HCT116 (cell line): ENCODE measurements at regions not wholly inside any gene's neighbourhood (a gene's known extent, or its start where the extent isn't known, plus 50 kb on each side); places are given as distances from the start of the nearest gene placed in this dataset.

Experiments used
- ATAC-seq: fragments of 200-7000 bp; cut with Tn5 transposase; 2 replicates; pipeline ENCODE4 v1.9.1; 2020; ENCODE audit warnings: mild to moderate bottlenecking, moderate library complexity
- BruUV-seq: library from RNA; stranded (reverse); fragments of 400-500 nt; replicated peaks from 2 replicates; lab custom pipeline; 2021; lab: Mats Ljungman, UMichigan
- CTCF ChIA-PET: fragments of 300-600 bp; sonication (Branson Sonifier 250); formaldehyde crosslinking; loops from one replicate; lab custom pipeline; 2021; ENCODE audit warnings: antibody characterized with exemption; lab: Charles Lee
- POLR2A ChIA-PET: fragments of 300-600, 350-600 bp; sonication (Branson Sonifier 250); formaldehyde crosslinking; loops from one replicate; lab custom pipeline; 2021; ENCODE audit warnings: antibody characterized with exemption; lab: Charles Lee
- RAD21 ChIA-PET, 2 experiments: fragments of 300-600 bp; sonication (Branson Sonifier 250); formaldehyde crosslinking; loops; one replicate each; lab custom pipeline; 2023; ENCODE audit warnings: low total read pairs in 2 of 2; ENCODE audit not compliant: uncharacterized antibody in 2 of 2, unreplicated experiment in 2 of 2, low non-redundant PET in 1 of 2; lab: Charles Lee
- DNase-seq: peaks from one replicate; pipeline ENCODE4 v3.0.0-alpha.2; 2010; ENCODE audit warnings: low read depth, low spot score
- H2AFZ ChIP-seq: fragments of 200-600 bp; shearing (Covaris generic), sonication (generic); 2 replicates; pipeline ENCODE4 v1.6.1; 2017; ENCODE audit warnings: low read depth, mixed run types, mixed read lengths, antibody characterized with exemption, low read length; ENCODE audit not compliant: poor library complexity, severe bottlenecking
- H3K27ac ChIP-seq: 2 replicates; pipeline ENCODE4 v1.5.1; 2012; ENCODE audit warnings: low read depth, low read length
- H3K27me3 ChIP-seq: fragments of 200-600 bp; sonication (generic); 2 replicates; pipeline ENCODE4 v1.6.1; 2016; ENCODE audit warnings: mixed run types, low read length, mixed read lengths; ENCODE audit not compliant: insufficient read depth
- H3K36me3 ChIP-seq, 2 experiments: fragments of 200-500 bp in 1 of 2; fragments of 200-600 bp in 1 of 2; sonication (Bioruptor generic) in 1 of 2; sonication (generic) in 1 of 2; 2 replicates each; pipeline versions ENCODE4 v1.5.1 to v1.6.1; 2014 to 2016; ENCODE audit warnings: low read length in 2 of 2, inconsistent platforms in 1 of 2, mixed read lengths in 1 of 2, mixed run types in 1 of 2; ENCODE audit not compliant: insufficient read depth in 2 of 2, control insufficient read depth in 1 of 2
- H3K4me1 ChIP-seq, 2 experiments: fragments of 200-600 bp in 1 of 2; sonication (generic) in 1 of 2; 2 replicates each; pipeline versions ENCODE4 v1.5.1 to v1.6.1; 2012 to 2017; ENCODE audit warnings: low read length in 2 of 2, inconsistent platforms in 1 of 2, mild to moderate bottlenecking in 1 of 2, mixed read lengths in 1 of 2, mixed run types in 1 of 2, moderate library complexity in 1 of 2; ENCODE audit not compliant: insufficient read depth in 2 of 2, control insufficient read depth in 1 of 2
- H3K4me2 ChIP-seq: fragments of 200-600 bp; sonication (generic); 2 replicates; pipeline ENCODE4 v1.6.1; 2017; ENCODE audit warnings: mixed run types, low read length, mixed read lengths
- H3K4me3 ChIP-seq, 2 experiments: fragments of 200-600 bp in 1 of 2; sonication (generic) in 1 of 2; replicated peaks in 1 of 2; 2 replicates each; pipeline ENCODE4 v1.5.1; 2011 to 2016; ENCODE audit warnings: low read length in 2 of 2, control low read depth in 1 of 2, low read depth in 1 of 2, mild to moderate bottlenecking in 1 of 2, mixed read lengths in 1 of 2, mixed run types in 1 of 2
- H3K79me2 ChIP-seq: fragments of 200-600 bp; sonication (generic); 2 replicates; pipeline ENCODE4 v1.6.1; 2017; ENCODE audit warnings: mild to moderate bottlenecking, mixed run types, low read length, moderate library complexity, mixed read lengths; ENCODE audit not compliant: insufficient read depth
- H3K9ac ChIP-seq: fragments of 200-600 bp; sonication (generic); 2 replicates; pipeline ENCODE4 v1.6.1; 2016; ENCODE audit warnings: low read length, mixed read lengths
- H3K9me2 ChIP-seq: fragments of 200-600 bp; sonication (generic), shearing (Covaris generic); 2 replicates; pipeline ENCODE4 v1.6.1; 2017; ENCODE audit warnings: mixed run types, mild to moderate bottlenecking, moderate library complexity; ENCODE audit not compliant: insufficient read depth
- H3K9me3 ChIP-seq, 2 experiments: fragments of 200-500 bp in 1 of 2; fragments of 200-600 bp in 1 of 2; sonication (Bioruptor generic) in 1 of 2; sonication (generic) in 1 of 2; 2 replicates each; pipeline ENCODE4 v1.6.1; 2014 to 2017; ENCODE audit warnings: low read length in 2 of 2, mixed read lengths in 2 of 2, inconsistent platforms in 1 of 2, low read depth in 1 of 2, mild to moderate bottlenecking in 1 of 2, mixed run types in 1 of 2, moderate library complexity in 1 of 2; ENCODE audit not compliant: control insufficient read depth in 1 of 2, insufficient read depth in 1 of 2
- H4K20me1 ChIP-seq: fragments of 200-600 bp; sonication (generic), shearing (Covaris generic); 2 replicates; pipeline ENCODE4 v1.6.1; 2017; ENCODE audit warnings: mixed run types, mild to moderate bottlenecking, moderate library complexity; ENCODE audit not compliant: insufficient read depth
- CBX3 ChIP-seq: IDR thresholded peaks from 2 replicates; pipeline ENCODE4 v1.6.1; 2012; ENCODE audit warnings: low read depth
- EGR1 ChIP-seq: IDR thresholded peaks from 2 replicates; pipeline ENCODE4 v1.6.1; 2012; ENCODE audit warnings: low read depth
- EZH2 ChIP-seq: fragments of 200-600 bp; sonication (generic); IDR thresholded peaks from 2 replicates; pipeline ENCODE4 v1.6.1; 2017; ENCODE audit warnings: antibody characterized with exemption, mixed run types
- JUND ChIP-seq: IDR thresholded peaks from 2 replicates; pipeline ENCODE4 v1.6.1; 2012
- POLR2AphosphoS5 ChIP-seq: IDR thresholded peaks from 2 replicates; pipeline ENCODE4 v1.6.1; 2011; ENCODE audit warnings: mild to moderate bottlenecking, low read depth, low read length, moderate library complexity
- RAD21 ChIP-seq: IDR thresholded peaks from 2 replicates; pipeline ENCODE4 v1.6.1; 2012; ENCODE audit warnings: low read depth, mild to moderate bottlenecking
- SP1 ChIP-seq: IDR thresholded peaks from 2 replicates; pipeline ENCODE4 v1.6.1; 2012; ENCODE audit warnings: low read depth
- SRF ChIP-seq: IDR thresholded peaks from 2 replicates; pipeline ENCODE4 v1.6.1; 2012; ENCODE audit warnings: low read depth
- YY1 ChIP-seq: IDR thresholded peaks from 2 replicates; pipeline ENCODE4 v1.6.1; 2011; ENCODE audit warnings: low read length, low read depth, moderate library complexity, mild to moderate bottlenecking; ENCODE audit not compliant: insufficient replicate concordance; ENCODE audit errors: extremely low read depth
- ZNF274 ChIP-seq: fragments of 200-500 bp; sonication (Bioruptor generic); IDR thresholded peaks from 2 replicates; pipeline ENCODE4 v1.6.1; 2014; ENCODE audit warnings: mild to moderate bottlenecking, low read depth, low read length, inconsistent platforms
- intact Hi-C: fragments of 100-400 bp; cut with micrococcal nuclease; formaldehyde crosslinking; loops from 2 replicates; pipeline ENCODE4 v1.10.0; 2022
- TF ChIP-seq, protein P1 (sequence below), 3 experiments: fragments of 200-600 bp in 1 of 3; sonication (generic) in 1 of 3; IDR thresholded peaks in 2 of 3; conservative IDR thresholded peaks in 1 of 3; 2 replicates each; pipeline ENCODE4 v1.5.1; 2012 to 2017; ENCODE audit warnings: low read depth in 2 of 3, low read length in 2 of 3, antibody characterized with exemption in 1 of 3, borderline replicate concordance in 1 of 3, control low read depth in 1 of 3, mild to moderate bottlenecking in 1 of 3, mixed read lengths in 1 of 3, mixed run types in 1 of 3, moderate library complexity in 1 of 3; ENCODE audit not compliant: insufficient read depth in 1 of 3

DNA sequence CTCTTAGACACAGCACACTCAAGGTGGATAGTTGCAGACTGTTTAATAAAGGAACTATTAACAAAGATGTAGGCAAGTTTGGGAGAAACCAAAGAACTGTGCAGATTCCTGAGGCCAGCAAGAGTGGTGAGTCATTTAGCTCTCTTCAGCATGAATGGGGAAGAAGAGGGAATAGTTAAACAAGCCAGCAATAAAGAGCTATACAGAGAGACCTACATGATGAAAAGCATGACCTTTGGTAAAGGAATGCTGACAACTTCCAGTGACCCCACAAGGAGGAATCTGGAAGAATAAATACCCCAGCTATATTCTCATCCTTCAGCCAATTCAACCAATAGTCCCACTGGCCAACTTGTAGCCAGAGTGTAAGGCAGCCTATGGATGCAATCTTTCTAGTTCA, 706.0 kb upstream of the GRAMD2B start:
- no peak overlapping the region for H3K4me3 ChIP-seq
- no peaks in the 10 kb centered on the region for H3K79me2 ChIP-seq
- H4K20me1 ChIP-seq = no peaks in the 10 kb centered on the region
- ChIA-PET CTCF (no interaction called here), RAD21 (no interaction called here), POLR2A (no interaction called here)
- H3K9ac ChIP-seq = no peak overlapping the region
- H2AFZ ChIP-seq = no peak overlapping the region
- TF ChIP-seq ZNF274 = no peak
- TF ChIP-seq SRF = no peak
- no peak for TF ChIP-seq SP1
- TF ChIP-seq POLR2AphosphoS5 = no peak
- TF ChIP-seq EGR1 = no peak
- no peak for TF ChIP-seq YY1
- no peak for TF ChIP-seq JUND
- no peak for TF ChIP-seq EZH2
- TF ChIP-seq RAD21 = no peak
- TF ChIP-seq, protein P1, sequence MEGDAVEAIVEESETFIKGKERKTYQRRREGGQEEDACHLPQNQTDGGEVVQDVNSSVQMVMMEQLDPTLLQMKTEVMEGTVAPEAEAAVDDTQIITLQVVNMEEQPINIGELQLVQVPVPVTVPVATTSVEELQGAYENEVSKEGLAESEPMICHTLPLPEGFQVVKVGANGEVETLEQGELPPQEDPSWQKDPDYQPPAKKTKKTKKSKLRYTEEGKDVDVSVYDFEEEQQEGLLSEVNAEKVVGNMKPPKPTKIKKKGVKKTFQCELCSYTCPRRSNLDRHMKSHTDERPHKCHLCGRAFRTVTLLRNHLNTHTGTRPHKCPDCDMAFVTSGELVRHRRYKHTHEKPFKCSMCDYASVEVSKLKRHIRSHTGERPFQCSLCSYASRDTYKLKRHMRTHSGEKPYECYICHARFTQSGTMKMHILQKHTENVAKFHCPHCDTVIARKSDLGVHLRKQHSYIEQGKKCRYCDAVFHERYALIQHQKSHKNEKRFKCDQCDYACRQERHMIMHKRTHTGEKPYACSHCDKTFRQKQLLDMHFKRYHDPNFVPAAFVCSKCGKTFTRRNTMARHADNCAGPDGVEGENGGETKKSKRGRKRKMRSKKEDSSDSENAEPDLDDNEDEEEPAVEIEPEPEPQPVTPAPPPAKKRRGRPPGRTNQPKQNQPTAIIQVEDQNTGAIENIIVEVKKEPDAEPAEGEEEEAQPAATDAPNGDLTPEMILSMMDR (IDR thresholded peaks at IDR 0.05 in 2 of 3, conservative IDR thresholded peaks at IDR 0.05 in 1 of 3; ENCODE audit: borderline replicate concordance in 1 of 3, insufficient read depth in 1 of 3, low read depth in 2 of 3, low read length in 2 of 3) = no peak
- TF ChIP-seq CBX3 = no peak
- H3K27me3 ChIP-seq = no peaks in the 10 kb centered on the region
- no peaks in the 10 kb centered on the region for H3K36me3 ChIP-seq
- no peaks in the 10 kb centered on the region for H3K9me3 ChIP-seq
- intact Hi-C loops = no loop called here
- H3K9me2 ChIP-seq = no peaks in the 10 kb centered on the region
- no TSS peak for BruUV-seq
- ATAC-seq = no peak; the same call in 1 of the 2 replicates
- no peak overlapping the region for H3K27ac ChIP-seq
- no peaks in the 10 kb centered on the region; a peak in 1 of 4 replicates for H3K4me1 ChIP-seq
- no peak for DNase-seq
- no peak overlapping the region; the same call in 1 of the 2 replicates for H3K4me2 ChIP-seq
